Activated CD8-positive, alpha-beta T cell treated with anti-CD3 and anti-CD28 coated beads for 36 hours (primary cell): ENCODE measurements at regions not wholly inside any gene's neighbourhood (a gene's known extent, or its start where the extent isn't known, plus 50 kb on each side); places are given as distances from the start of the nearest gene placed in this dataset.

Experiments used
- ATAC-seq: fragments of 200-7000 bp; cut with Tn5 transposase; one replicate; pipeline ENCODE4 v1.10.0; 2021; ENCODE audit warnings: mild to moderate bottlenecking, moderate library complexity
- CTCF ChIA-PET: fragments of 350-600 bp; sonication (Branson Sonifier 250); formaldehyde crosslinking; loops from one replicate; lab custom pipeline; 2021; ENCODE audit warnings: antibody characterized with exemption; lab: Charles Lee
- POLR2A ChIA-PET: fragments of 350-600 bp; sonication (Branson Sonifier 250); formaldehyde crosslinking; loops from one replicate; lab custom pipeline; 2021; ENCODE audit warnings: antibody characterized with exemption; lab: Charles Lee
- DNase-seq: peaks from one replicate; pipeline ENCODE4 v3.0.0-alpha.2; 2020
- H3K27ac Mint-ChIP-seq: one replicate; pipeline ENCODE4 v1.8.0; 2021; ENCODE audit warnings: mild to moderate bottlenecking, mixed read lengths
- H3K27me3 Mint-ChIP-seq: one replicate; pipeline ENCODE4 v1.8.0; 2021; ENCODE audit warnings: mixed read lengths
- H3K36me3 Mint-ChIP-seq: one replicate; pipeline ENCODE4 v1.8.0; 2021; ENCODE audit warnings: low read depth, mixed read lengths
- H3K4me1 Mint-ChIP-seq: one replicate; pipeline ENCODE4 v1.8.0; 2021; ENCODE audit warnings: low read depth, mixed read lengths
- H3K4me3 Mint-ChIP-seq: one replicate; pipeline ENCODE4 v1.8.0; 2021; ENCODE audit warnings: mild to moderate bottlenecking, moderate library complexity, mixed read lengths
- H3K9me3 Mint-ChIP-seq: one replicate; pipeline ENCODE4 v1.8.0; 2021; ENCODE audit warnings: mixed read lengths
- intact Hi-C: fragments of 100-400 bp; cut with micrococcal nuclease; formaldehyde crosslinking; loops from one replicate; pipeline ENCODE4 v1.10.0; 2022
- TF ChIP-seq, protein P1 (sequence below): fragments of 200-600 bp; IDR thresholded peaks from one replicate; pipeline ENCODE4 v1.8.0; 2022; ENCODE audit warnings: antibody characterized with exemption, mild to moderate bottlenecking

DNA sequence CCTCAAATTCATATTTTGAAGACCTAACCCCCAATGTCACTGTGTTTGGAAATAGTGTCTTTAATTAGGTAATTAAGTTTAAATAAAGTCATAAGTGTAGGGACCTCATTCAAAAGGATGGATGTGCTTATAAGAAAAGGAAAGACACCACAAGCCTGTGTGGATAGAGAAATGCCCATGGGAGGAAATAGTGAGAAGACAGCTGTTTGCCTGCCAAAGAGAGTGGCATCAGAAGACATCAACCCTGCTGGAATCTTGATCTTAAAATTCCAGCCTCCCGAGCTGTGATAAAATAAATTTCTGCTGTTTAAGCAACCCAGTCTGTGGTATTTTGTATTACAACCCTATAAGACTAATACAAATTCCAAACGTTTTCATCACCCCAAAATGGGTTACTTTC lies 1867.9 kb upstream of the NUDT12 start:
- POLR2A ChIA-PET, result no interaction called here

DNA sequence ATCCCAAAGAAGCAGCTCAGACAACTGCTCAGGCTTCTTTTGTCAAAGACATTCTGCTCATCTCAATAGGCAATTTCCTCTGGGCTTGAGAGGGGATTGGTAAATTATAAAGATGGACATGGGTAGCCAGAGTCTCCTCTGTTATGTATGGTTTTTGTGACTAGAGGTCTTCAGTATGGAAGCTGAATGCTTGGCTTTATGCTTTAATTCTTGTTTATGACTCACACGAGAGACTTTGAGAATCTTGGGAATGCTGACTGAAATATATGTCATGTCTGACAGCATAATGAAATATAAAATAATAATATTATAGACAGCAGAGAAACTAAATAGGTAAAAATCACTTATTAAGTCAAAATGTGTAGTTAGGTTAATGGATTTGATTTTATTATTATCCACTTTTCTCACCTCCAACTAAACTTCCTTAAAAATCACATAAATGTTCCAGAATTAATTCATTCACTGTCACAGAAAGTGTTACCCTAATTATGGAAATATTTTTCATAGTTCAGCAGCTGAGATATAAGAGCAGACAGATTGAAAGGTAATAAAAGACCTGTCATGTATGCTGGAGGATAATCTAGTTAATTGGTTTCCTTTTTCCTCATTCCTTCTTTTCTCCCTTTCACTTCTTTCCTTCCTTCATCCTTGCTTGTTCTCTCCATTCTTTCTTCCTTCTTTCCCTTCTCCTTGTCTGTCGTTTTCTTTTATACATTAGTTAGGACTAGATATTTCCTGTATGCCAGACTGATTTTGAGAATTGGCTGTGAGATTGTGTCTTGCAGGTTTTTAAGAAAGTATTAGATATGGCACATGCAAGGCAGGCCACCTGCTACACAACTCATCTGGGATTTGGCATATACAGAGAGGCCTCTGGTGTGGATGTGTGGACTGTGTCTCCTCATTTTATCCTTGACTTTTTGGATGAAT lies 1866.1 kb upstream of the NUDT12 start:
- no peak overlapping the region for H3K27ac Mint-ChIP-seq
- ATAC-seq, result no peak
- ChIA-PET POLR2A (no interaction called here), CTCF (no interaction called here)
- intact Hi-C loops, result no loop called here
- H3K27me3 Mint-ChIP-seq, result no peaks in the 10 kb centered on the region
- H3K9me3 Mint-ChIP-seq, result peaks cover 6% of the 10 kb centered on the region
- no peaks in the 10 kb centered on the region for H3K36me3 Mint-ChIP-seq
- DNase-seq, result no peak
- H3K4me1 Mint-ChIP-seq, result no peaks in the 10 kb centered on the region
- H3K4me3 Mint-ChIP-seq, result no peak overlapping the region
- TF ChIP-seq, protein P1, sequence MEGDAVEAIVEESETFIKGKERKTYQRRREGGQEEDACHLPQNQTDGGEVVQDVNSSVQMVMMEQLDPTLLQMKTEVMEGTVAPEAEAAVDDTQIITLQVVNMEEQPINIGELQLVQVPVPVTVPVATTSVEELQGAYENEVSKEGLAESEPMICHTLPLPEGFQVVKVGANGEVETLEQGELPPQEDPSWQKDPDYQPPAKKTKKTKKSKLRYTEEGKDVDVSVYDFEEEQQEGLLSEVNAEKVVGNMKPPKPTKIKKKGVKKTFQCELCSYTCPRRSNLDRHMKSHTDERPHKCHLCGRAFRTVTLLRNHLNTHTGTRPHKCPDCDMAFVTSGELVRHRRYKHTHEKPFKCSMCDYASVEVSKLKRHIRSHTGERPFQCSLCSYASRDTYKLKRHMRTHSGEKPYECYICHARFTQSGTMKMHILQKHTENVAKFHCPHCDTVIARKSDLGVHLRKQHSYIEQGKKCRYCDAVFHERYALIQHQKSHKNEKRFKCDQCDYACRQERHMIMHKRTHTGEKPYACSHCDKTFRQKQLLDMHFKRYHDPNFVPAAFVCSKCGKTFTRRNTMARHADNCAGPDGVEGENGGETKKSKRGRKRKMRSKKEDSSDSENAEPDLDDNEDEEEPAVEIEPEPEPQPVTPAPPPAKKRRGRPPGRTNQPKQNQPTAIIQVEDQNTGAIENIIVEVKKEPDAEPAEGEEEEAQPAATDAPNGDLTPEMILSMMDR, result no peak

More for the DNA sequence above, 1867.9 kb upstream of the NUDT12 start:
- TF ChIP-seq, protein P1, result no peak
- no peaks in the 10 kb centered on the region for H3K4me1 Mint-ChIP-seq
- CTCF ChIA-PET, result no interaction called here
- intact Hi-C loops, result no loop called here
- DNase-seq (no peak), ATAC-seq (no peak)
- H3K4me3 Mint-ChIP-seq, result no peak overlapping the region
- H3K27ac Mint-ChIP-seq, result no peak overlapping the region
- H3K9me3 Mint-ChIP-seq, result peaks cover 5% of the 10 kb centered on the region
- no peaks in the 10 kb centered on the region for H3K27me3 Mint-ChIP-seq
- no peaks in the 10 kb centered on the region for H3K36me3 Mint-ChIP-seq

GRCh38 chr5:105414067-105414466 lies 1851.5 kb upstream of the NUDT12 start:
- intact Hi-C loops, result no loop called here
- TF ChIP-seq, protein P1, result no peak
- H3K4me1 Mint-ChIP-seq, result no peaks in the 10 kb centered on the region
- ChIA-PET CTCF (no interaction called here), POLR2A (no interaction called here)
- H3K27ac Mint-ChIP-seq, result no peak overlapping the region
- H3K27me3 Mint-ChIP-seq, result no peaks in the 10 kb centered on the region
- no peak for ATAC-seq
- DNase-seq, result no peak
- H3K36me3 Mint-ChIP-seq, result no peaks in the 10 kb centered on the region
- H3K4me3 Mint-ChIP-seq, result no peak overlapping the region
- peaks cover 19% of the 10 kb centered on the region for H3K9me3 Mint-ChIP-seq

GRCh38 chr5:105413406-105413990 lies 1850.9 kb upstream of the NUDT12 start:
- ChIA-PET CTCF (no interaction called here), POLR2A (no interaction called here)
- no peak overlapping the region for H3K4me3 Mint-ChIP-seq
- ATAC-seq, result no peak
- TF ChIP-seq, protein P1, result no peak
- no peaks in the 10 kb centered on the region for H3K4me1 Mint-ChIP-seq
- H3K36me3 Mint-ChIP-seq, result no peaks in the 10 kb centered on the region
- H3K27me3 Mint-ChIP-seq, result no peaks in the 10 kb centered on the region
- H3K9me3 Mint-ChIP-seq, result peaks cover 16% of the 10 kb centered on the region
- DNase-seq, result no peak
- H3K27ac Mint-ChIP-seq, result no peak overlapping the region
- intact Hi-C loops, result no loop called here

- Mint-ChIP-seq H3K27ac (no peak overlapping the region), H3K4me3 (no peak overlapping the region), H3K27me3 (no peaks in the 10 kb centered on the region), H3K4me1 (no peaks in the 10 kb centered on the region), H3K9me3 (peaks cover 2% of the 10 kb centered on the region), H3K36me3 (no peaks in the 10 kb centered on the region)
- ChIA-PET POLR2A (no interaction called here), CTCF (no interaction called here)
- DNase-seq, result no peak
- TF ChIP-seq, protein P1, result no peak
- no peak for ATAC-seq
- intact Hi-C loops, result no loop called here
Measured at GRCh38 chr5:105409695-105410094, 1847.1 kb upstream of the NUDT12 start.
